HG03045 (cell line): ENCODE measurements at regions not wholly inside any gene's neighbourhood (a gene's known extent, or its start where the extent isn't known, plus 50 kb on each side); places are given as distances from the start of the nearest gene placed in this dataset.
"Not testable (repeated sequence)": the region's sequence is repeated elsewhere in the genome, so short reads cannot be mapped to it uniquely, and the experiment has no call there.

Source experiments
- ATAC-seq: cut with Tn5 transposase; IDR thresholded peaks from one replicate; pipeline ENCODE4 v1.9.1; 2021; ENCODE audit warnings: mild to moderate bottlenecking, moderate library complexity; ENCODE audit not compliant: unreplicated experiment

DNA sequence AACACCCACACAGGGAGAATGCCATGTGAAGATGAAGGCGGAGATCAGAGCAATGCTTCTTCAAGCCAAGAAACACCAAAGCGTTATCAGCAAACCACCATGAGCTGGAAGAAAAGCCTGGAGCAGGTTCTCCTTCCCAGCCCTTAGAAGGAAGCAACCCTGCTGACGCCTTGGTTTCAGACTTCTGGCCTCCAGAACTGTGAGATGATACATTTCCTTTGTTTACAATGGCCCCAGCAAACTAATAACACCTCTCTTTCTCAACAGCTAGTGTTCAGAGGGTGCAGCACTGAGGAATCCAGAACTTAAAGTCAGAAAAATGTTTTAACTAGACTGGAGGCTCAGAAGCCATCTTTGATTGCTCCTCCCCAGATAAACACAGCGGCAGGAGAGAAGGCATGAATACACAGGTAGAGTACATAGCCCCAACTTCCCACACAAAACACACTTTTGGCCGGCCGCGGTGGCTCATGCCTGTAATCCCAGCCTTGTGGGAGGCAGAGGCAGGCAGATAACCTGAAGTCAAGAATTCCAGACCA, 132.4 kb upstream of the LPP start:
- ATAC-seq, result no peak

DNA sequence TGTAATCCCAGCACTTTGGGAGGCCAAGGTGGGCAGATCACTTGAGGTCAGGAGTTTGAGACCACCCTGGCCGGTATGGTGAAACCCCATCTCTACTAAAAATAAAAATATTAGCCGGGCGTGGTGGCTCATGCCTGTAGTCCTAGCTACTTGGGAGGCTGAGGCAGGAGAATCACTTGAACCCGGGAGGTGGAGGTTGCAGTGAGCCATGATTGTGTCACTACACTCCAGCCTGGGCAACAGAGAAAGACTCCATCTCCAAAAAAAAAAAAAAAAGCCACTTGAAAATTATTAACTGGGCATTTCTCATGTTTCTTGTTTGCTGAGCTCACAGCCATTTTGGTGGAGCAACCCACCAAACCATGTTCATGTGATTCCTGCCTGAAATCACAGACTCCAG, 131.1 kb upstream of the LPP start:
- ATAC-seq, result not testable (repeated sequence)

DNA sequence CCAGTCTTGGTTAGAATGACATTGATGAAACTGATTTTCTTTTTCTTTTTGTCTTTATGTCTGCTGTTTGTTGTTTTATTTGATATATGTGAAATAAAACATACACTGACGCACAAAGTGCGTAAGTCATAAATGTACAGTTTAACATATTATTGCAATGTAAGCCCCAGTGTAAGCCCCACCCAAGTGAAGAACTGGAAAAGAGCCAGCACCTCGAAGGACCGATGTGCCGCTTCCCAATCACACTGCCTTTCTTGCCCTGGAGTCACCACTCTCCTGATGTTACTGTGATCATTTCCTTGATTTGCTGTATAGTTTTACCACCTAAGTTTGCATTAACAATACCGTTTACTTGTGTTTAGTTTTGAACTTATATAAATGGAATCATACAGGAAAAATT, 128.4 kb upstream of the LPP start:
- no peak for ATAC-seq

DNA sequence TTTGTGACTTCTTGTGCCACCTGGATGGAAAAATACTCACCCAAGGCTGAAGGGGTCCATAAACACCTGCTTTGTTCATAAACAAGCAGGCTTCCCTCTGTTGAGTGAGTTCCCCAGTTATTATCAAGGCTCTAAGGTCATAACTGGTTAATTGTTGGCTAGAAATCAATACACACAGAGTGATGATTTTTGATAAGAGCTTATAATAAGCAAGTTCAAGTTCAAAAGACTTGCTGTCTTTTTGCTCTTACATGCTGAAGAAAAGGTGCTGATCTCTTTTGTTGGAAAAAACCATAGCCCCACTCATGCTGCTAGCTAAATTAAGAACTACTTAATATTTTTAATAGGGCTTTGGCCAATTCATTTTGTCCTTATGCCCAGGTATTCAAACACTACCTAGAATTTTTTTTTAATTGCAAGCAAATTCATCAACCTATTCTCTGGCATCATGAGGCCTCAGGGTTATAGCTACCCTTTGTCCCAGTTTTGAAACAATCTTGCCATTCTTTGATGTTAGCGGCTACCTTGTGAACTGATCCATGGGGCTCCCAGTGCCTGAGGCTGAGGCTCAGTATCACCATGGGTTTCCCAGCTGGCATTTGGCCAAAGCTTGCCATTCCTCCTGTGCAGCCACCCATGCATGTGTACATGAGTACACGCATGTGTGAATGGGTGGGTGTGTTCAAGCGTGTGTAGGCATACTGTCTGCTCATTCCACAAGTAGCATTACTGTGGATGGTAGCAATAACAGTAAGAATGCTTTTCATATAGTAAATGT, 127.6 kb upstream of the LPP start:
- ATAC-seq, result no peak

DNA sequence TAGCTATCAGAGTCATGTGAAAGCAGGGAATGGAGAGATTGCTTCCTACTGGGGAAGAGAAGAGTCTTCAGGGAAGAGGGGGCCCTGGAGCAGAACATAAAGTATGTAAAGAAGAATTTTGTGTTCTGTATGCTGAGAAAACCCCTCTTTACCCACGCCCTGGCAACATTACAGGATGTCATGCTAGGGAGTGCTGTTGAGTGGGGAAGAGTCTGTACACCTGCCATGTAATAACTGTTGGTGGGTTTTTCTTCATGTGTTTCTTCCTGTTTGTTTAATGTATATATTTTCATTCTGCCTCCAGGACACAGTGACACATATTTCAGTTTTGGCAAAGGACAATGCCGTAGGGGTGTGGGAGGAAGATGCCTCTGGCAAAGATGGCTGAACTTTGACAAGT, 122.8 kb upstream of the LPP start:
- ATAC-seq, result no peak

DNA sequence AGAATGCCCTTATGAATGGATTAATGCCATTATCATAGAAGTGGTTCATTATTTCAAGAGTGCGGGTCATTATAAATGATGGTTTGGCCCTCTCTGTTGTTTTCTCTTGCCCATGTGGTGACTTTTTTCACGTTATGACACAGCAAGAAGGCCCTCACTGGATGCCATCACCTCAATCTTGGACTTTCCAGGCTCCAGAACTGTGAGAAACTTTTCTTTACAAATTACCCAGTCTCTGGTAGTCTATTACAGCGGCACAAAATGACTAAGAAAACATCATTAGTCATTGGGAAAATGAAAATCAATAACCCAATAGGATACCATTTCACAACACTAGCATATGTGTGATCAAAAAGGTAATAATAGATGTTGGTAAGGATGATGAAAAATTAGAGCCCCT, 119.0 kb upstream of the LPP start:
- ATAC-seq, result no peak

DNA sequence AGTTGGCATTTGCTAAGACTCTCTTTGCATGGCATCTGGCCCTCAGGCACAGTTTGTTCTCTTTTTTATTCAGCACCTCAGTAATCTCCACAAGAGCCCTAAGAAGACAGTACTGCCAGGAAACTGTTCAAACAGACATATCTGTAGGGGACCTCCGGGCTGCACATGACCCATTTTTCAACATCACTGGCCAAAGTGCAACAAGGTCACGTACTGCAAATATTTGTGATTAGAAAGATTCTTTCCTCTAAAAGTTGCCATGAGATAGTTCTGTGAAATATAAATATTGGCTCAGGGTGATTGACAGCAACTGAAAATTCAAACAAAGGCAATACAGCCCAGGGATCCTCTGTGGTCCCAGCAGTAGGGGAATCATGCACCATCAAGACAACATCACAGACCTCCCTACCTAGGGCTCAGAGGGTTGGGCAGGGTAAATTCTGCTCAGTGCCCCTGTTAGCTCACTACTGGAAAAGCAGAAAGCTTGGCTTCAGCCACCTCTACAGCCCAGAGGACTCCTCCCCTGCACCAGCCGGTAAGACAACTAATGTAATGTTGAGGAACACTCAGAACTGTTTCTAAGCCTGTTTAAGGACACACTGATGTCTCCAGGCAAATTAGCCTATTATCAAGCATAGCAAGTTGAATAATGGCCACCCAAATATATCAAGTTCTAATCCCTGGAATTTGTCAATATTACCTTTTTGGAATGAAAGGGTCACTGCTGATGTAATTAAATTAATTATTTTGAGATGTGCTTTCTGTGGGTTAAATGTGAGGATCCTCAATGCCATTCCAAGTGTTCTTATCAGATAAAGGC, 117.4 kb upstream of the LPP start:
- no peak for ATAC-seq

DNA sequence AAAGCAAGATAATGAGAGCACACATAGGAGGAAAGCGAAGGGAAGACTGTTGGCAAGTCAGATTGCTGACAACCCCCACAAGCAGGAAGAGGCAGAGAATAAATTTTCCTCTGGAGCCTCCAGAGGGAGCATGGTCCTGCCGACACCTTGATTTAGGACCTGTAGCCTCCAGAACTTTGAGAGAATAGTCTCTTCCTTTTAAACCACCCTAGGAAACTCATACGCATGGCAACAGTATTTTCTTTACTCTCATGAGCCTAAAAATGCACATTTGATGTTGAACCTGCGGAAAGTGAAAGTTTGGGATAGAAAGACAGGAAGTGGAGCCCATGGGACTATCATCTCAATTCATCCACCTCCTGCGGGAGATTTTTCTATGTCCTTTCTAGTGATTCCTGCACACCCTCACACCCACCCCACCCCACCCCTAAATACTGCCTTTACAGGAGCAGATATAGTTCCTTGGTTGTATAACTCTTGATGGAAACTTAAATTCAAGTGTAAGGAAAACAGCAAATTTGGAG, 116.7 kb upstream of the LPP start:
- ATAC-seq, result no peak

DNA sequence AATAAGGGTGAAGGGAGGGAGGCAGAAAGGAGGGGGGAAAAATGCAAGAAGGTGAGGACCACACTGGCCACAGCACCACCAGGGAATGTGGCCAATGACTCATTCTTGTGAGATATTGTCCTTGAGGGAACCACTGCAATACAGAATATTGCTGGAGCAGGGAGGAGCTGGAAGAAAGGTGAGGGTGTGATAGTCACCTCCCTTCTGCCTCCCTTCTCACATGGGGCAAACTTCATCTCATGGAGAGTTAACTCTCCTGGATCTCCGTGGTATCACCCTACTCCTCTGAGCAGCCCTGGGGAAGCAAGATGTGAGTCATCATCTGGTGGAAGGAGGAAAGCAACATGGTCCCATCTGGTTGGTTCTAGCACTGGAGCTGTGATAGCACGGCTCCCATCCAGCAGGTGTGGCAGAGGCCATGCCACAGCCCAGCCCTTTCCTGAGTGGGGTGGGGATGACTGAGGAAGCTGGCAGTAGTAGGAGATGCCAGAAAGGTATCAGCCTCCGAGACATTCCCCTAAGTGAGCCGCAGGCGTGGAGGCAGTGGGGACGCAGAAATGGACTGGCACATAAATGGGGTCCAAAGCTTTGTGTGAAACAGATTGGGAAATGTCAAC, 115.9 kb upstream of the LPP start:
- ATAC-seq, result no peak

DNA sequence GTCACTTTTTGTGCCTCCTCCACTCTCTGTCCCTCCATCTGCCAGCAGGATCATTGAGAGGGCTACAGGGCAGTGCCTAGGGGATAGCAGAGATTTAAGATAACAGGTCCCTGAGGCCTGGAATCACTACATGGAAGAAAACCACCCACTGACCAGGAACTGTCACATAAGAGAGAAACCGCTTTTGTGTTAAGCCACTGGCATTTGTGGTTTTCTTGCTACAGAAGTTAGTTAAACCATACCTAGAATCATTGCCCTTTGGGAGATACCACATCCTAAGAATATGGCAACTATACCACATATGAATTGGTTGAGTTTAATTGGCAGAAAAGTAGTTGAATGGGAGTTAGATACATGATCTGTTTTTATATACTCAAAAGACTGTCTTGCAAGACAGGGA, 112.8 kb upstream of the LPP start:
- no peak for ATAC-seq

DNA sequence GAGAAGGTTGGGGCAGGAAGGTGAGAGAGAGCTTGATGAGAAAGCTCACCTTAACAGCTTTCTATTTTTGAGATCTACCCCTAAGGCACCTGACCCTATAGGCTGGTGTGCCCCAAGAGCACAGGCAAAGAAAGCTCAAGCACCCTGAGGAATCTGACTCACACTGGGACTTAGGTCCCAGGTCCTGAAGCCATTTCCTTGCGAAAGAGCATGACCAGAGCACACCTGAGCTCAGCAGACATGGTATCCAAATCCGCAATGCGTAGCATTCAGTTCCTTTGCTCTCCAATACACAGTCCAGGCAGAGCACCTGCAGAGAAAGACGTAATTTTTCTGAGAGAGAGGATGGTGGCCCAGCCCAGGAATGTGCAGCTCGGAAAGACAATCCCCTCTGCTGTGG, 112.1 kb upstream of the LPP start:
- ATAC-seq, result no peak

DNA sequence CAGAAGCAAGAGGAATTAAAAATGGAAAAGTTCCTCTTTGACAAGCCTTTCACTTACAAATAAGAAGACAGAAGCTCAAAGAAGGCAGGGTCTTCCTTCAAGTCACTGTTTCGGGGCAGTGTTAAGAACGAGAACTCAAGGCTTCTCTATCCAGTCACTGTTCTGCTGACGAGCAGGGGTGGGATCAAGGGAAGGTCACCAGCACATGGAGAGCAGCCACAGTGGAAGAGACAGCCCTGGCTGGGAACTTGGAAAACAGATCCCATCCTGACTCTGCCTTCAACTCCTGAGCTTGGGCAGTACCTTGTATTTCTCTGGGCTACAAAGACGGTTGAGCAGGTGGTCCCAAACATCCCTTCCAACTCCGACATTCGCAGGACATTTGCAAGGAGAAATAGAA, 111.5 kb upstream of the LPP start:
- no peak for ATAC-seq

DNA sequence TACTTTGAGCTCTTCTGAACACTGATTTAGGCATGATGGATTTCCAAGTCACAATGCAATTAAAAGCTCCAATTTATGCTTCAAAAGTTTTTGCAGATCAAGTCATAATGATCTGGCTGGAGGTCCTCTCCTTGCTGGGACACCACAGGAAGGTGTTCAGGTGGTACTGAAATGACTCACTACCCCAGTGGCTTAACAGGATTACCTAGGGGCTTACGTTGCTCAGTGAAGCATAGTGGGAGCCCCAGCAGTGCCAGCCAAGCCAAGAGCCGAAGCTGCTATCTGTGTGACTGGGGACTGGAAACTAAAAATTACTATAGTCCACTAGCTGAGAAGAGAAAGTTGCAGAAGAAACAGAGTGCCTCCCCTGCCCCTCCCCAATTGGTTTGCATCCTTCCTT, 110.1 kb upstream of the LPP start:
- ATAC-seq, result no peak

DNA sequence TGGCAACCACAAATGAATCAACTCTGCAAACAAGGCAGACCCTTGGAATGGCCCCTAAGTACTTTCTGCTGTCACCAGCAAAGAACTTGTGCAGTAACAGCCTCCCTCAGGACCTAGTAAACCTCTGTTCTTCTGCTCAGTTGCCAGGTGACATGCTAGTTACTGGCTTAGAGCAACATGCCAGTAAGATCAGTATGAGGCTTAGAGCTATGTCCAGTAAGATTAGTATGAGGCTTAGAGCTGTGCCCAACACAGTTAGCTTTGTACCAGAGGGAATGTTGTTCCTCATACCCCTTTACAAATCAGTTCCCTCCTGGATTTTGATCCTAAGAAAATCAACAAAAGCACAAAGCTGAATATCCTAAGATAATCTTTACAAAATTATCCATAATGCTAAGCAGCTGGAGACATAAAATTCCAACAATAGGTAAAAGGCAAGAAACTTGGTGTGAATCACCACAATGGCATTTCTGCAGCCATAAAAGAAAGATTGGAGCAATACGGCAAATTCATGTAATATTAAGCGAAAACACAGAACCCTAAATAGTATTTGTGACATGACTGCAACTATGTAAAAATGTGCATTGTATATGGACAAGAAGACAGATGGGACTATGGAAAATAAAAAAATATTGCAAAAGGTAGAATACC, 107.3 kb upstream of the LPP start:
- no peak for ATAC-seq

DNA sequence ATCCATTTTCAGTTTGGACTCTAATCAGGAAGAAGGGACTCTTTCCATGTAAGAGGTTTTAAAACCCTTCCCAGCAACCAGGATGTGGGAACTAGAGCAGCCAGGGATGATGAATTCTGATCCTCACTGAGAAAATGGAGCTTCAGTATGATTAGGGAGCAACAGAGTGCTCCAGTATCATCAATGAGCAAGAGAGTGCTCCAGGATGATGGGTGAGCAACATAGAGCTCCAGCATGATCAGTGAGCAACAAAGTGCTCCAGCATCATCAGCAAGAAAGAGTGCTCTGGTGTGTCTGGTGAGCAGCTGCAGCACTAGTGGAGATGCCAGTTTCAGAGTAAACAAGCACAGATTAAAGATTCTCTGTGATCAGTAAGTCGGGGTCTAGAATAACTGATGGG, 106.4 kb upstream of the LPP start:
- no peak for ATAC-seq

DNA sequence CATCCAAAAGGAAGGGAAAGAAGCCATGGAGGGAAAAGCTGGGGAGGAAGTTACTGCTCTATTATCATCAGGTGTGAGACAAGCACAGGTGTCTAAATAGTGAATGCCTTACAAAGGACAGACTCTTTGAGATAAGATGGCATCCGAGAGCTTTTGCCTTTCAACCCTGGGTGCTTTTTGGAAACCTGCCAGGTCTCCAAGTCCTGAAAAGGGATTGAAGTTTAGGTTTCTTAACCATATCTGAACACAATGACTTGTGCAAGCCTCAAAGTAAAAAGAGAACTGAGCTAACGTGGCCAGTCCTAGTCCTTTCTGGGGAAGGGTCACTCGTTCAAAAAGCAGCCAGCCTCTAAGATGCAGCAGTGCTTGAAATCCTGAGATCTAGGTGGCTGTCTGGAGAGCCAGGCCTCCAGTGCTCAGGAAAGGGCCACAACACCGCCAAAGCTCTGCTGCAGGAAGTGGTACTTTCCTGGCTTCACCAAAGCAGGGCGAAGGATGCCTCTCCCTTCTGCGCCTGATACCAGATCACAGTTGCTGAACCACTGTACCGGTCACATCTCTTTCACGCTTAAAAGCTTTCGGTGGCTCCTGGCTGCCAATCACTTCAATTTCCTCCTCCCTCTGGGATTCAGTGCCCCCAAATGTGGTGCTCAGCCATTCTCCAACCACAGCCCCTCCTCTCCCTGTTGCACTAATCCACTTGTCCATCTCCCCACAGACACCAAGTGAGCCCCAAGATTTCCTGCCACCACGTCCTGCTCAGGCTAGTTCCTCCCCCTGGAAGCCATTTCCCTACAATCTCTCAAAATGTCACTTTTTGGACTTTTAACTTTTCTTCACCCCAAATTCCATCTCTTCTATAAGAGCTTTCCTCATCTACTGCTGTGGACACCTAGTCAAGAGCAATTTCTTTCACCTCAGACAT, 104.1 kb upstream of the LPP start:
- ATAC-seq, result no peak

DNA sequence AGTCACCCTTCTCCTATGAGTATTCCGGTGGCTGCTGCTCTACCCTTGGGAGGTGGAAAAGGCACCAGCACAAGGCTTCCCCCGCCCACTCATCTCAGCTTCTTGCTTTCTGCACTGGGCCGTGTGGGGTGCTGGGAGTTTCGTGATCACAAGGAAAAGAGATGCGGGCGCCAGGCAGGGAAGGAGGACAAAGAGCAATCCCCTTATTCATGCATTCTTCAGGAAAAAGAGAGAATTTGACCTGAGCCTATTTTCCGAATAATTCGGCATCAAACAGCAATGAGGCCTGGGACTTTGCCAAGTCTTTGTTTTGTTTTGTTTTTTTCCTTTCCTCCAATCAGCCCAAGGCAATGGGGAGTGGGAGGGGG, 102.2 kb upstream of the LPP start:
- ATAC-seq, result no peak

DNA sequence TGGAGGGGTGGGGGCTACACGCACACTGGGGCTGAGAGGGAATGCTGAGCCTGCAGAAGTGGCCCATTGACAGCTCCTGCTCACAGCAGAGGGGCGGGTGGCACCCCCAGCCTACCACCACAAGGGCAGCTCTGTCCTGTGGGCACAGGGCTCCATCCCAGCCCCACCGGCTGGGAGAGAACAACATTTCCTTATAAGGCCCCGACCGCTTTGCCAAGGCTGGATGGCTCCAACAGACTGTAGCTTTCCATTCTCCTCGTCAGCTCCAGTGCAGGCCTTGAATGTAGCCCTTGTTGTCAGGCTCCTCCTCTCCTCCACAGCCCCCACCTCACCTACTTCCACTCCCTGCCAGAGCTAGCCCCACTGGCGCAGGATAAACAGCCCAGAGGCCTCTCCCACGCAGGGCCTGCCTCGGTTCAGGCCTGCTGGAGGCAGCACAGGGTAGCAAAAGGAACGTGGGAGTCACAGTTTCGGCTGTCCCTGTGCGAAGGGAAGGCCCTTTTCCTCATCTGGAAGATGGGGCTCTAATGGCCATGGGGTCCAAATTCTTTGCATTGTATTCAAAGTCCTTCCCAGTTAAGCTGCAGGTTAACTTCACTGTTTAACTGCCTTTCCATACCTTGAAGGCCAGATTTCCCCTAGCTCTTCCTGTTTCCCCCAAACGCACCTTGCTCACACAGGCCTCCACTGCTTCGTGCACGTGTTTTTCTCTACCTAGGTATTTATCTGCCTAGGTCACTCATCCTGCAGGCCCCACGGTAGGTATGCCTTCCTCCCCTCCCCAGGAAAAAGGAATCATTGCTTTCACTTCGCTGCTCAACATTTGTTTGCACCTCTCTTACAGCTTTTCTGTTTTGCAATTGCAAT, 101.6 kb upstream of the LPP start:
- no peak for ATAC-seq

DNA sequence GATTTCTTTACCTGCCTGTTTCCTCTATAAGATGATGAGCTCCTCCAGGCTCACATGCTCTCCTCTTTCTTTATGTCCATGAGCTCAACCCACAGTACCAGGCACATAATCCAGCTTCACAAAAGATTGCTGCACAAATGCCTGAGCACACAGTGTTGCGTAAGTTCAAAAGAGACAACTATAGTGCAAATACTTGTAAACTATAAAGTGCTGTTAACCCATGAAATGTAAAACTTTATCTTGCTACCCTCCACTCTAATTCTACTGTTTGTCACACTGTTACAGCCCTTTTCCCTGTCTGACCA, 101.0 kb upstream of the LPP start:
- no peak for ATAC-seq
